GM21619 (cell line): ENCODE measurements at regions not wholly inside any gene's neighbourhood (a gene's known extent, or its start where the extent isn't known, plus 50 kb on each side); places are given as distances from the start of the nearest gene placed in this dataset.
"Not testable (repeated sequence)": the region's sequence is repeated elsewhere in the genome, so short reads cannot be mapped to it uniquely, and the experiment has no call there.

Experiments used
- ATAC-seq: cut with Tn5 transposase; IDR thresholded peaks from one replicate; pipeline ENCODE4 v1.9.1; 2021; ENCODE audit not compliant: unreplicated experiment

GRCh38 chr11:87778357-87778756 is 396.9 kb downstream of the RAB38 start:
- no peak for ATAC-seq

GRCh38 chr11:87775036-87775435 is 400.2 kb downstream of the RAB38 start:
- no peak for ATAC-seq

- no peak for ATAC-seq
These were observed 405.6 kb downstream of the RAB38 start for GRCh38 chr11:87769661-87770060.

GRCh38 chr11:87767615-87768014 is 407.6 kb downstream of the RAB38 start:
- no peak for ATAC-seq

GRCh38 chr11:87764075-87764474 is 411.2 kb downstream of the RAB38 start:
- ATAC-seq = not testable (repeated sequence)

- ATAC-seq = no peak
These were observed 420.6 kb downstream of the RAB38 start for GRCh38 chr11:87754685-87755084.

- no peak for ATAC-seq
These were observed 422.1 kb downstream of the RAB38 start for GRCh38 chr11:87753143-87753542.

GRCh38 chr11:87743007-87743406 is 432.2 kb downstream of the RAB38 start:
- no peak for ATAC-seq

GRCh38 chr11:87740968-87741367 is 434.3 kb downstream of the RAB38 start:
- no peak for ATAC-seq

GRCh38 chr11:87740451-87740850 is 434.8 kb downstream of the RAB38 start:
- ATAC-seq = no peak

- no peak for ATAC-seq
These were observed 435.5 kb downstream of the RAB38 start for GRCh38 chr11:87739766-87740165.

- no peak for ATAC-seq
These were observed 436.0 kb downstream of the RAB38 start for GRCh38 chr11:87739261-87739660.

GRCh38 chr11:87736928-87737327 is 438.3 kb downstream of the RAB38 start:
- ATAC-seq = no peak

GRCh38 chr11:87726506-87726905 is 448.7 kb downstream of the RAB38 start:
- ATAC-seq = no peak

GRCh38 chr11:87724358-87724757 is 450.9 kb downstream of the RAB38 start:
- ATAC-seq = no peak

- no peak for ATAC-seq
These were observed 452.3 kb downstream of the RAB38 start for GRCh38 chr11:87722756-87723565.

- no peak for ATAC-seq
These were observed 455.7 kb downstream of the RAB38 start for GRCh38 chr11:87719326-87720073.

- no peak for ATAC-seq
These were observed 462.4 kb downstream of the RAB38 start for GRCh38 chr11:87712802-87713202.

- no peak for ATAC-seq
These were observed 462.9 kb downstream of the RAB38 start for GRCh38 chr11:87712391-87712790.

- ATAC-seq = not testable (repeated sequence)
These were observed 471.7 kb downstream of the RAB38 start for GRCh38 chr11:87703589-87703988.

GRCh38 chr11:87675993-87676392 is 499.2 kb downstream of the RAB38 start:
- no peak for ATAC-seq

GRCh38 chr11:87666730-87667129 is 508.5 kb downstream of the RAB38 start:
- ATAC-seq = no peak
